A673 (cell line): ENCODE measurements at regions not wholly inside any gene's neighbourhood (a gene's known extent, or its start where the extent isn't known, plus 50 kb on each side); places are given as distances from the start of the nearest gene placed in this dataset.
A peak's percentile ranks its signal among the peaks of the same experiment; 100 is the strongest.
"Not testable (repeated sequence)": the region's sequence is repeated elsewhere in the genome, so short reads cannot be mapped to it uniquely, and the experiment has no call there.

Experiments
- BruUV-seq: library from RNA; stranded (reverse); fragments of 400-500 nt; replicated peaks from 2 replicates; lab custom pipeline; 2021; lab: Mats Ljungman, UMichigan
- CTCF ChIA-PET: fragments of 300-600 bp; sonication (Branson Sonifier 250); formaldehyde crosslinking; loops from one replicate; lab custom pipeline; 2022; ENCODE audit warnings: antibody characterized with exemption; lab: Charles Lee
- POLR2A ChIA-PET: fragments of 300-600 bp; sonication (Branson Sonifier 250); formaldehyde crosslinking; loops from one replicate; lab custom pipeline; 2022; ENCODE audit warnings: antibody characterized with exemption; ENCODE audit not compliant: low non-redundant PET; lab: Charles Lee
- DNase-seq: peaks from one replicate; pipeline ENCODE4 v3.0.0-alpha.2; 2015; ENCODE audit warnings: low spot score
- H3K27ac ChIP-seq: fragments of 200-600 bp; sonication (generic); 2 replicates; pipeline ENCODE4 v1.5.1; 2016; ENCODE audit warnings: mixed run types, low read depth, mild to moderate bottlenecking, mixed read lengths, antibody characterized with exemption, low read length; ENCODE audit not compliant: poor library complexity, severe bottlenecking
- H3K27me3 ChIP-seq: fragments of 200-600 bp; sonication (generic); replicated peaks from 2 replicates; pipeline ENCODE4 v1.6.1; 2017; ENCODE audit warnings: mixed run types, low read depth, mild to moderate bottlenecking, mixed read lengths, antibody characterized with exemption, low read length; ENCODE audit not compliant: insufficient read depth, poor library complexity
- H3K36me3 ChIP-seq: fragments of 200-600 bp; sonication (generic); 2 replicates; pipeline ENCODE4 v1.6.1; 2016; ENCODE audit warnings: mixed run types, mild to moderate bottlenecking, mixed read lengths, antibody characterized with exemption, low read length; ENCODE audit not compliant: insufficient read depth, poor library complexity, severe bottlenecking
- H3K4me1 ChIP-seq: fragments of 200-600 bp; sonication (generic); 2 replicates; pipeline ENCODE4 v1.6.1; 2017; ENCODE audit warnings: mixed run types, mild to moderate bottlenecking, mixed read lengths, antibody characterized with exemption, low read length; ENCODE audit not compliant: insufficient read depth, poor library complexity, severe bottlenecking
- H3K4me3 ChIP-seq: fragments of 200-600 bp; sonication (generic); 2 replicates; pipeline ENCODE4 v1.5.1; 2016; ENCODE audit warnings: low read depth, mixed run types, mild to moderate bottlenecking, mixed read lengths, low read length; ENCODE audit not compliant: poor library complexity, severe bottlenecking
- H3K9me3 ChIP-seq: fragments of 200-600 bp; sonication (generic); 2 replicates; pipeline ENCODE4 v1.6.1; 2016; ENCODE audit warnings: mixed run types, low read depth, mild to moderate bottlenecking, mixed read lengths, antibody characterized with exemption, low read length; ENCODE audit not compliant: poor library complexity, severe bottlenecking
- EZH2 ChIP-seq: fragments of 200-600 bp; sonication (generic); IDR thresholded peaks from 2 replicates; pipeline ENCODE4 v1.6.1; 2017; ENCODE audit warnings: borderline replicate concordance, low read depth, mild to moderate bottlenecking, mixed read lengths, antibody characterized with exemption, low read length; ENCODE audit not compliant: poor library complexity, severe bottlenecking
- intact Hi-C: fragments of 100-400 bp; cut with micrococcal nuclease; formaldehyde crosslinking; loops from one replicate; pipeline ENCODE4 v1.10.0; 2022; ENCODE audit not compliant: unreplicated experiment
- TF ChIP-seq, protein P1 (sequence below): fragments of 300-800, 200-600 bp; sonication (generic); conservative IDR thresholded peaks from 2 replicates; pipeline ENCODE4 v1.5.1; 2017; ENCODE audit warnings: low read depth, mild to moderate bottlenecking, antibody characterized with exemption, low read length, moderate library complexity, mixed read lengths

- POLR2A ChIA-PET = no interaction called here
- Histone ChIP-seq H3K9me3 (no peaks in the 10 kb centered on the region), H3K4me1 (no peaks in the 10 kb centered on the region), H3K27me3 (no peaks in the 10 kb centered on the region), H3K4me3 (no peak overlapping the region), H3K36me3 (no peaks in the 10 kb centered on the region), H3K27ac (no peak overlapping the region)
- no peak for DNase-seq
- no TSS peak for BruUV-seq
- TF ChIP-seq, protein P1, sequence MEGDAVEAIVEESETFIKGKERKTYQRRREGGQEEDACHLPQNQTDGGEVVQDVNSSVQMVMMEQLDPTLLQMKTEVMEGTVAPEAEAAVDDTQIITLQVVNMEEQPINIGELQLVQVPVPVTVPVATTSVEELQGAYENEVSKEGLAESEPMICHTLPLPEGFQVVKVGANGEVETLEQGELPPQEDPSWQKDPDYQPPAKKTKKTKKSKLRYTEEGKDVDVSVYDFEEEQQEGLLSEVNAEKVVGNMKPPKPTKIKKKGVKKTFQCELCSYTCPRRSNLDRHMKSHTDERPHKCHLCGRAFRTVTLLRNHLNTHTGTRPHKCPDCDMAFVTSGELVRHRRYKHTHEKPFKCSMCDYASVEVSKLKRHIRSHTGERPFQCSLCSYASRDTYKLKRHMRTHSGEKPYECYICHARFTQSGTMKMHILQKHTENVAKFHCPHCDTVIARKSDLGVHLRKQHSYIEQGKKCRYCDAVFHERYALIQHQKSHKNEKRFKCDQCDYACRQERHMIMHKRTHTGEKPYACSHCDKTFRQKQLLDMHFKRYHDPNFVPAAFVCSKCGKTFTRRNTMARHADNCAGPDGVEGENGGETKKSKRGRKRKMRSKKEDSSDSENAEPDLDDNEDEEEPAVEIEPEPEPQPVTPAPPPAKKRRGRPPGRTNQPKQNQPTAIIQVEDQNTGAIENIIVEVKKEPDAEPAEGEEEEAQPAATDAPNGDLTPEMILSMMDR = no peak
- no peak for TF ChIP-seq EZH2
- CTCF ChIA-PET = no interaction called here
- intact Hi-C loops = no loop called here
Observed at GRCh38 chr4:13815231-13815630, 187.7 kb upstream of the BOD1L1 start.

GRCh38 chr4:13816472-13816871 lies 188.9 kb upstream of the BOD1L1 start:
- intact Hi-C loops = no loop called here
- TF ChIP-seq EZH2 = no peak
- TF ChIP-seq, protein P1 = no peak
- Histone ChIP-seq H3K9me3 (no peaks in the 10 kb centered on the region), H3K4me1 (no peaks in the 10 kb centered on the region), H3K27me3 (no peaks in the 10 kb centered on the region), H3K27ac (no peak overlapping the region), H3K4me3 (no peak overlapping the region), H3K36me3 (no peaks in the 10 kb centered on the region)
- ChIA-PET CTCF (no interaction called here), POLR2A (no interaction called here)
- DNase-seq = no peak
- no TSS peak for BruUV-seq

GRCh38 chr4:13821522-13821921 lies 194.0 kb upstream of the BOD1L1 start:
- peaks cover 13% of the 10 kb centered on the region for H3K9me3 ChIP-seq
- H3K4me3 ChIP-seq = no peak overlapping the region
- peak; percentile 15 for DNase-seq
- BruUV-seq = no TSS peak
- H3K27ac ChIP-seq = no peak overlapping the region
- H3K36me3 ChIP-seq = no peaks in the 10 kb centered on the region
- CTCF ChIA-PET = no interaction called here
- no peaks in the 10 kb centered on the region for H3K4me1 ChIP-seq
- POLR2A ChIA-PET = no interaction called here
- intact Hi-C loops = no loop called here
- no peaks in the 10 kb centered on the region for H3K27me3 ChIP-seq
- TF ChIP-seq, protein P1 = no peak; the same call in 1 of the 2 replicates
- no peak for TF ChIP-seq EZH2

GRCh38 chr4:13825822-13826221 lies 198.3 kb upstream of the BOD1L1 start:
- POLR2A ChIA-PET, H3K27ac ChIP-seq, H3K4me3 ChIP-seq, BruUV-seq, H3K36me3 ChIP-seq, intact Hi-C loops, DNase-seq, CTCF ChIA-PET, H3K4me1 ChIP-seq, H3K27me3 ChIP-seq: not testable (repeated sequence)
- peaks cover 13% of the 10 kb centered on the region for H3K9me3 ChIP-seq
